NCI-H1105 (cell line): ENCODE measurements at regions not wholly inside any gene's neighbourhood (a gene's known extent, or its start where the extent isn't known, plus 50 kb on each side); places are given as distances from the start of the nearest gene placed in this dataset.

Experiments
- DNase-seq: peaks from one replicate; lab custom pipeline; 2025; lab: John Stamatoyannopoulos, UW

GRCh38 chr10:33739031-33739430 is 404.6 kb upstream of the NRP1 start:
- no peak for DNase-seq

GRCh38 chr10:33735464-33735923 is 401.0 kb upstream of the NRP1 start:
- DNase-seq, result no peak

DNA sequence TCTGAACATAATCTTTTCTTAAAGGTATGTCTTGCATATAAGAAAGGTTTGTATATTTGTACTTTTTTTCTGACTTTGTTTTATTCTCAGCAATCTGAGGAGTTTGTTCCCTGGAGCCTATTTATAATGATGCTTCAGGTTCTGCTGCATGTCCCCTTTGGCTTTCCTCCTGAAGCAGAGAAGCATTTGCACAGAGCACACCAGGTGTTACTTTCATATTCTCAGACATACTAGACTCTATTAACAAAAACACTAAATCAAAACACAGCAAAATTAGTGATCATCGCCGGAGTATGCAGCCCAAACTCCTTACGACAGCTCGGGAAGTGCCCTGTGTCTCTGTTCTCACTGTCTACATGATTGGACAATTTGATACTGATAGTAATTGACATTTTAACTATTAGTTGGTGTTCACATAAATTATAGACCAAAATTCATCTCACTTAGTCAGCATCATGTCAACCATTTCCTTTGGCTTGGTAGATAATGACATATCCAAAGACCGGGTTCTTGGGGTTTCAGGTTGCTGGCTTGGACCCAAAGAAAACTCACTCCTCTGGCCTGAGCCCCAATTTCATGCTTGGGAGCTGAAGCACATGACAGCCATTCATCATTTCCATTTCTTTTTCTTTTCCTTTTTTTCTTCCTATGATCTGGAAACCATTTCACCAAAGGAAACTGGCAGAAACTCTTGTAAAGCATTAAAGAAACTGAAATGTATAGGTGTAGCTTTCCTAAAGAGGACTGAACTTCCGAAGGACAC is 400.1 kb upstream of the NRP1 start:
- DNase-seq, result no peak

- no peak for DNase-seq
Observed at GRCh38 chr10:33733058-33733457, 398.6 kb upstream of the NRP1 start.

GRCh38 chr10:33732161-33732680 is 397.8 kb upstream of the NRP1 start:
- DNase-seq, result no peak

DNA sequence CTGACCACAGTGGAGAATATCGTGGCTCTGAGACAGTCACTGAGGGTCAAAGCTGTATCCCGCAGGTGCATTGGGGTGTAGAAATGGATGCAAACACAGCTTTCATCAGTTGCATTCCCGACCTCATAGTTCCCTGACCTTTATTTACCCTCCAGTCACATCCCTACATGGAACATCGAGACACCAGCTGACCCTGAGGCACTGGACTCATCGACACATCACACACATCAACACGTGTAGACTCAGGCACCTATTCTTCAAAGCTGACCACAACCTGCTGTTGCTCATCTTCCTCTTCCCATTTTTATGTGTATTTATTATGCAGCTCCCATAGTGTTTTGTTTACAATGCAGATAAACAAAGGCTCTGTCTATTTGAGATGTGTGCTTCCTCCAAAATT is 396.9 kb upstream of the NRP1 start:
- DNase-seq, result no peak

GRCh38 chr10:33725430-33725829 is 391.0 kb upstream of the NRP1 start:
- DNase-seq, result no peak

DNA sequence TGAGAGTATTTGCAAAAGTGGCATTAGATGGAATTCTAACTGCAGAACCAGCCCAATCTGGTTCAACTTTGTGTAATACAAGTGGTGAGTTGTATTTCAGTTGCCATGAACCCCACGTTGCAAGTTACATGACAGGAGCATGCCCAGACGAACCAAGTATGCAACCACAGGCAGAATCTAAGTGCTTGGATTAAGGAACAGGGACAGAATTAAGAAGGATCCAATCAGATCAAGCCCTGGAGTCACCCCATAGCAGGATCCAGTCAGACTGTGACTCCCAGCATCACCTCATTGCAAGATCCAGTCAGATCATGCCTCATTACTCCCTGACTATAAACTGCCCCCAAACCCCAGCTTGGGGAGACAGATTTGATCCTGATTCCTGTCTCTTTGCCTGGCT is 388.7 kb upstream of the NRP1 start:
- no peak for DNase-seq

DNA sequence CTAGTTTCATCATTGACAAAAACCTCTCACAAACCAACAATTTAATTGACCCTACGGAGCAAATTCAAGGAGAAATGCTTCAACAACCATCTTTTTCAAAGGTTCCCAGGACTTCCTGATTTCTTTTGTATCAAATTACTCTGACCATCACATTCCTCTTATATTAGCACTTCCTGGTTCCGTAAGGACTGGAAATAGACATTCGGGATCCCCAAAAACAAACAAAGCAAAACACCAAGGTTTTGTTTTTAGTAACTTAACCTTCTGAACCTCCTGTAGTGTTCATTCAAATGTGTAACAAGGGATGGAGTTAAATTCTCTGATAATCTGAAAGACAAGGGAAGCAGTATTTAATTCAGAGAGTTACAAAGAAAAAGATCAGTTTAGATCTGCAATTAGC is 387.6 kb upstream of the NRP1 start:
- no peak for DNase-seq

- no peak for DNase-seq
Observed at GRCh38 chr10:33721509-33721908, 387.0 kb upstream of the NRP1 start.

DNA sequence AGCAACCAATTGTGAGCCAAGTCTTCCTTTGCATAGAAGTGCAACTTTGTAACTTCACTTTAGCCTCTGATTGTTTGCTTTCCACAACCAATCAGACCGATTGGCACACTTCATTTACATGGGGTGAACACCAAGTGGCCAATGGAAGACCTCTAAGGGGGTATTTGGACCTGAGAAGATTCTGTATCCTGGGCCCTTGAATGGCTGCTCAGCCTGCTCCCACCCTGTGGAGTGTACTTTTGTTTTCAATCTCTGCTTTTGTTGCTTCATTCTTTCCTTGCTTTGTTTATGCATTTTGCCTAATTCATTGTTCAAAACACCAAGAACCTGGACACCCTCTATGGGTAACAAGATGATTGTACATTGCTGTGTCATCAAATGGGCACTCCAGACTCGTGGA is 385.7 kb upstream of the NRP1 start:
- no peak for DNase-seq

- DNase-seq, result no peak
Observed at GRCh38 chr10:33719005-33719703, 384.7 kb upstream of the NRP1 start.

DNA sequence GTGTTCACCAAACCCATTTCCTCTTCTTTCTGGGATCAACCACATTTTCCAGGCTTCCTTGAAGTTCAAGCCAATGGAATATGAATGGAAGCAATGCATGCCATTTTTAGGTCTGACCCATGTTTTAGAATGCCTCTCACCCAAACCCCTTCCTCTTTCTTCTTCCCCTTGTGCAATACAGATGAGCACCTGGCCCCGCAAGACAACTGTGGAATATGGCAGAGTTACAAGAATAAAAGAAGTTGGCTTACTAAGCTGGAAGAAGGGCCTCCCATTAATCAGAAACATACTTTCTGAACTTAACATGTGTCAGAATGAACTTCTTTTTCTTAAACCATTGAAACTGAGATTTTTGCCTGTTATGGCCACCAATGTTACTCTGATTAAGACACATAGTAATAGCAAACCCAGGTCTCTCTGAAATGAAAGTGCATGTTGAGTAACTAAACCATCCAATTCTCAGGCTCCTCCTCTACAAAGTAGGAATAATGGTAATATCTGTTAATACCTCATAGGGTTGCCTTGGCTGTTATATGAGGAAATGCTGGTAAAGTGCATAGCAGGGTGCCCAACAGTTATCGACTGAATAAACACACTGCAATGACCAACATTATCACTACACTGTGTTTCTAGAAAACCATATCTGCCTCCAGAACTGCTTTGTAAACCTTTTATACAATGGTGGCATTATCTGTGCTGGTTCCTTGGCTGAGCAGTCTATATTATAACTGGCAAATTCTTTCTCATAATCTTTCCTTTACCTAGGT is 382.2 kb upstream of the NRP1 start:
- no peak for DNase-seq

GRCh38 chr10:33715303-33715975 is 381.0 kb upstream of the NRP1 start:
- DNase-seq, result no peak

GRCh38 chr10:33712825-33713224 is 378.4 kb upstream of the NRP1 start:
- no peak for DNase-seq

GRCh38 chr10:33710006-33710405 is 375.5 kb upstream of the NRP1 start:
- no peak for DNase-seq

DNA sequence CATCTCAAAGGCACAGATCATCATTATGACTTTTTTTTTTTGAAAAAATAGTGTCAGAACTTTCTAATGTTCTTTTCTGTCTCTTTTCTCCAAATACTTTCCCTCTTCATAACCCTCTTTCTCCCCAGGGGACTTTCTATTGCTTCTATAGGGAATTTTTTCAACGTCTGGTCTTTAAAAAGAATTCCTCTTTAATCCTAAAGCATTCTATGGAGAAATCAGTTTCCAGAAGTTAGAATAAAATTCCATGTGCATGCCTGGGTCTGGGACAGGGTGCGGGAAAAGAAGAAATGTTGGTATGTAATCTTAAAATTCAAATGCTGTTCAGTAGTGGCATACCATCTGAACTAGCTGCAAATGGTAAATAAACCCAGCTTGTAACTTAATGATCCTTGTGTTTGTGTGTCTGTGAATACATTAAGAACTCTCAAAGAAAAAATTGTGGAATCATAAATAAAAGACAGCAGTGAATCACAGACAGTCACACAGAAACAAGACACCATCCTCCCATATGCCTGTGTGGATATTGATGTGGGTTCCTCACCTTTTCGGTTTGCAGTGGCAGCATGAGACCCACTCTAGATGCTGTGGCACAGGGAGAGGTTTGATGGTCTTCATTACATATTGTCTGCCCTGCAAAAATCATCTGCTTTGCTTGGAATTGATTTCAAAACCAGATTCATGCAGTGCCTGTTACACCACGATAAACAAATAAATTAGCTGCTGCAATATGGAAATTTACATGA is 374.7 kb upstream of the NRP1 start:
- no peak for DNase-seq

DNA sequence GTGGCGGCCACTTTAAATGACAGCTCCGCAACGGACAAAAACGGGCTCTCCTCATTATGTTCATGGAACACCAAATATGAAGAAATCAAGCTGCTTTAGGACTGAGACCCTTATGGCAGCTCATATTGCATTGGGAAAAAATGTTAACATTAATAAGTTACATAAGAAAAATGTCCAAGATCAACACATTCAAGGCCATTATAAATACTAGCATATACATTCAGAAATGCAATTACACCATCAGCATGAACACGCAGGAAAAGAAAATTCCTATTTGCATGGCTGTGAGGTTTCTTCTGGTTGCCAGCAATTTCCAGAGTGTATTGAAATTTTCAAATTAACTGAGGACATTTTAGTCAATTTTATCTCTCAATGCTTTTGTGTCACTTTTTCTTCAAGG is 374.1 kb upstream of the NRP1 start:
- no peak for DNase-seq

DNA sequence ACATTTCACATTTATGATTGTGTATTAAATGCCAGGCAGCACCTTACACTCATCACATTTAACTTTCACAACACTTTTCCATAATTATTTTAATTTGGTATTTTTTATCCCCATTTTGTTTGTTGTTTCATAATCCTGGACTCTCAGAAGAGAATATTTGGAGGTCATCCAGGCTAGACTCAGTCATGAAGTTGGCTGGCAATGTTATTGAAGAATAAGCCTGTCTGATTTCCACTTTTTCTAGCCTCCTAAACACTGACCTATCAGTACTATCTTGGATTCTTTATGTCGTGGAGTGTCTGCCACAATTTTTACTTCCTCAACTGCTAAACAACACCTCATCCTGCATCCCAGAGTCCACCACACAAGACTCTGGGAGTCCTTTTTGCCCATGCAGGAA is 372.3 kb upstream of the NRP1 start:
- DNase-seq, result no peak

DNA sequence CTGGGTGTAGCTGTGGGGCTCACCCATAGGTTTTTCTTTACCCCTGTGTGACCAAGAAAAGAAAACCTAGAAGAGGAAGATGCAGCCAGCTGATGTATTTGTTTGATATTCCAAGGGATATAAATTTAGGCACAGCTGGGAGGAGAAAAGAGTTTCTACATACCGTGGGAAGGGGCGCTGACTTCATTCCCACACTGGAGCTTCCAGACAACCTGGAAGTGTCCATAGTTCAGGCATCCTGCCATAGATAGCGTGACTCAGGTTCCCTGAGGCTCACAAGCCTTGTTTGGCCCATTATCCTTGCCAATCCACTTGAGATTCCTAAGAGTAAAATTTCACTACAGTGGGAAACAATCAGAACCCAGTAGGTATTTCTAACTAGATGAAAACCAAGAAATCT is 371.7 kb upstream of the NRP1 start:
- no peak for DNase-seq

DNA sequence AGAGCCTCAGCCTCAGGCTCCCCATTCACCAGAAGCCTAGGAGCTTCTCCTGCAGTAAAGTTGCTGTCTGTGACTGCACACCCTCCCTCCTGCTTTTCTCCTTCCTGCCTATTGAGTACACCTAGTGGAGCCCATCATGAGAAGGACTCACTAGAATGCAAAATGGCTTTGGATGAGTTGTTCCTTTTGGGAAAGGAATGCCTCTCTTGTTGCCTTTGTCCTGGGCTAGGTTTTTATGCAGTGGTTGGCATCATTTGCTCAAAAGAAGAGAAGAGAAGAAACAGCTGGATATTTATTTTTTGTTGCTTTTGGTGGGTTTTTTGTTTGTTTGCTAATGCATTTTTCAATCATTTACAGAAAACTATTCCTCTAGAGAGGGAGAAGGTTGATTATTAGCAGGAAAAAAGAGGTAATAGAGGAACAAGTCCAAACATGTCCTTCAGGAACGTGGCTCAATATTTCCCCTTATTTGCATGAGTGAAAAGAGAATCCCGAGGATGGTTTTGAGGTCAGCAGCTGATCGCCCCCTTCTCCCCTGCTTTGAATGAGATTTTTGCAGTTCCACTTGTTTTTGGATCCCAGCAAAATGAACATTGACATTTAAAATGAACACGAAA is 369.9 kb upstream of the NRP1 start:
- no peak for DNase-seq
